Adrenal gland (tissue), 9 donors: ENCODE measurements at regions not wholly inside any gene's neighbourhood (a gene's known extent, or its start where the extent isn't known, plus 50 kb on each side); places are given as distances from the start of the nearest gene placed in this dataset.

ENCODE experiments used
- DNase-seq, 7 donors: peaks; one replicate each; pipeline ENCODE4 v3.0.0-alpha.2; 2019 to 2020
- H3K27ac ChIP-seq, 5 donors: fragments of 200-600 bp; sonication (generic) in 4 of 5; 1 replicate in 3 of 5; 2 replicates in 2 of 5; pipeline versions ENCODE4 v1.5.1 to v1.8.0; 2016 to 2020; ENCODE audit warnings: mild to moderate bottlenecking in 1 of 5
- H3K27me3 ChIP-seq: fragments of 200-600 bp; 2 replicates; pipeline ENCODE4 v1.8.0; 2021
- H3K36me3 ChIP-seq, 2 donors: fragments of 200-600 bp; replicated peaks in 1 of 2; 1 replicate in 1 of 2; 2 replicates in 1 of 2; pipeline versions ENCODE4 v1.5.1 to v1.8.0; 2018 to 2022
- H3K4me1 ChIP-seq, 2 donors: fragments of 200-600 bp; replicated peaks in 1 of 2; 1 replicate in 1 of 2; 2 replicates in 1 of 2; pipeline versions ENCODE4 v1.5.1 to v1.8.0; 2018 to 2021
- H3K4me3 ChIP-seq, 4 donors: fragments of 200-600 bp; sonication (generic) in 3 of 4; one replicate each; pipeline ENCODE4 v1.5.1; 2016 to 2018
- H3K9me3 ChIP-seq, 3 donors: fragments of 200-600 bp; sonication (generic) in 1 of 3; replicated peaks in 1 of 3; 1 replicate in 2 of 3; 2 replicates in 1 of 3; pipeline versions ENCODE4 v1.5.1 to v1.8.0; 2016 to 2021
- CTCF ChIP-seq, 6 experiments: fragments of 450-650 bp in 4 of 6; fragments of 200-600 bp in 2 of 6; sonication (generic) in 1 of 6; IDR thresholded peaks; 1 replicate in 5 of 6; 2 replicates in 1 of 6; pipeline versions ENCODE4 v1.5.1 to v1.8.0; 2016 to 2021; ENCODE audit warnings: antibody characterized with exemption in 6 of 6, mild to moderate bottlenecking in 2 of 6, moderate library complexity in 1 of 6
- POLR2A ChIP-seq, 2 donors: fragments of 450-650 bp; IDR thresholded peaks; one replicate each; pipeline ENCODE4 v1.6.1; 2017; ENCODE audit warnings: antibody characterized with exemption in 2 of 2, mild to moderate bottlenecking in 2 of 2, moderate library complexity in 1 of 2
- WGBS, 4 donors: extraction: QIAGEN DNeasy Blood & Tissue Kit in 2 of 4; methylation state at CpG; one replicate each; pipeline versions ENCODE4 v1.1.5 to v1.1.7; 2013 to 2017; 5-methylcytosine and 5-hydroxymethylcytosine counted together
- intact Hi-C, 2 donors: fragments of 100-400 bp; cut with DNase I; formaldehyde crosslinking; loops; one replicate each; pipeline versions ENCODE4 v1.14.1 to v1.15.0; 2022 to 2023
- donor health status: healthy with polysubstance abuse.
- donor health status: Bipolar disorder and iron deficiency.
- donor health status: DM: yes; HTN: yes; CAD: no.
- donor health status: DM: no; HTN: no; CAD: no.
- donor health status: DM: no; HTN: no; CAD: no.

DNA sequence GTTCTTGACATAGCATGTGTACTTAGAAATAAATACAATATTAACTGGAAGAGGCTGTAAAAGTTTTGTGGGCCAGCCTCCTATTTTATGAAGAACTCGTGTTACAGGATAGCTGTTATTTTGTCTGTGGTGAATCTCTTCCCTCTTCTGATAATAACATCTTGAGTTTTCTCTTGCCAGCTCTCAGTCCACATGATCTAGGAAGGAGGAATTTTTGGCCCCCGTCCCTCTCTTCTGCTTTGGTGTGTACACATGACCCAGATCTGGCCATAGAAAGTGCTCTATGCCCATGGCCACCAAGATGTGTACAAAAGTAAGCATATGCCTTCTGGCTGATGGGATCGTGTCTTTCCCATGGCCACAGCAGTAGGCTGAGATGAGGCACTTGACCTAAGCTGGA is 108.0 kb upstream of the LEF1 start:
- Histone ChIP-seq H3K4me1 (no peaks in the 10 kb centered on the region), H3K27ac (no peak overlapping the region), H3K9me3 (no peaks in the 10 kb centered on the region), H3K36me3 (no peaks in the 10 kb centered on the region), H3K27me3 (no peaks in the 10 kb centered on the region), H3K4me3 (no peak overlapping the region)
- peak in 1 of 7 donors; percentile 7 for DNase-seq
- intact Hi-C loops, result no loop called here
- TF ChIP-seq CTCF (IDR thresholded peaks at IDR 0.05) (no peak), POLR2A (IDR thresholded peaks at IDR 0.05) (no peak)
- 52 to 76% (median 59%) methylated on average over 3 of the region's 3 CpGs for WGBS, 4 donors

DNA sequence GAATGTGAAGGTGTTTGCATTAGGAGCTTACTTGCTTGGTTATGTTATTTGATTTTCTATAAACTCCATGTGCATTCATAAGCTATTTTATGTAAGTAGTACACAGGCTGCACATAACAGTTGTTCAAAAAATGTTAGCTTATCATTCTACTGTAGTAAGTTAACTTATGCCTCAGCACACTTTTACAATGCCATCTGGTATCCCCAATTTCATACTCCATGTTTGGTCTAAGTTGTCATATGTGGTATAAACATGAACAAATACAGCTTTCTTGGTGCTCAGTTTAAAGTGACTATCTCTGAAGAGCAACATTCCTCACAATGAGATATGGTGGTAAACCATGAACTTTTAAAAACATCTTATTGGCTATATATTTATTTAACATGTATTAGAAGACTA is 104.3 kb upstream of the LEF1 start:
- no peaks in the 10 kb centered on the region for H3K27me3 ChIP-seq
- no peak overlapping the region for H3K4me3 ChIP-seq
- H3K9me3 ChIP-seq, result no peaks in the 10 kb centered on the region
- TF ChIP-seq CTCF (IDR thresholded peaks at IDR 0.05) (no peak), POLR2A (IDR thresholded peaks at IDR 0.05) (no peak)
- no peaks in the 10 kb centered on the region for H3K4me1 ChIP-seq
- DNase-seq, result no peak
- H3K36me3 ChIP-seq, result no peaks in the 10 kb centered on the region
- H3K27ac ChIP-seq, result no peak overlapping the region
- intact Hi-C loops, result no loop called here

- 82 to 91% (median 87%) methylated on average over 2 of the region's 2 CpGs for WGBS, 4 donors
- no peak for DNase-seq
- H3K36me3 ChIP-seq, result no peaks in the 10 kb centered on the region
- TF ChIP-seq POLR2A (IDR thresholded peaks at IDR 0.05) (no peak), CTCF (IDR thresholded peaks at IDR 0.05) (no peak)
- H3K9me3 ChIP-seq, result no peaks in the 10 kb centered on the region
- H3K27me3 ChIP-seq, result no peaks in the 10 kb centered on the region
- no peaks in the 10 kb centered on the region for H3K4me1 ChIP-seq
- no peak overlapping the region for H3K27ac ChIP-seq
- intact Hi-C loops, result no loop called here
- H3K4me3 ChIP-seq, result no peak overlapping the region
These were observed 103.8 kb upstream of the LEF1 start for GRCh38 chr4:108272561-108272960.

- TF ChIP-seq POLR2A (IDR thresholded peaks at IDR 0.05) (no peak), CTCF (IDR thresholded peaks at IDR 0.05) (no peak)
- intact Hi-C loops, result no loop called here
- Histone ChIP-seq H3K9me3 (no peaks in the 10 kb centered on the region), H3K27ac (no peak overlapping the region), H3K4me3 (no peak overlapping the region), H3K27me3 (no peaks in the 10 kb centered on the region), H3K4me1 (no peaks in the 10 kb centered on the region), H3K36me3 (no peaks in the 10 kb centered on the region)
- no peak for DNase-seq
- 89 to 91% (median 90%) methylated on average over 3 of the region's 3 CpGs for WGBS, 4 donors
These were observed 103.3 kb upstream of the LEF1 start for GRCh38 chr4:108272046-108272445.
